ENCODE measurements at regions not wholly inside any gene's neighbourhood (a gene's known extent, or its start where the extent isn't known, plus 50 kb on each side); places are given as distances from the start of the nearest gene placed in this dataset.

DNA sequence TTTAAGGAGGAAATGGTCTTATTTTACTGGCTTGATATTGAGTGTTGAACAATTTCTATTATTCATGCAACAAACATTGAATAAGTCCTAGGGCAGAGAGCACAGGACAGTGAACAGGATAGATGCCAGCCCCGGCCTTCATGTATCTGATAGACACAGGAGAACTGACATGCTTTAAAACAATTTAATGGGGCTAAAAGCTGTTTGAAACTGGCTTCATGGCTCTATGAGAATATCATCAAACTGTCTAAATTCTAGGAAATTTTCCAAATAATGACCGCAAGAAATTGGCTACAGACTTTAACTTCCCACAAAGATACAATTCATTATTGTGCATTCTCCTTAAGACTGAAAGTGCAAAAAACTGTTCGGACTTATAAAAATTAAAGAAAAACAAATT, 69.0 kb downstream of the ID4 start:
- ChIA-PET POLR2A (no interaction called here), CTCF (interaction anchor here (0.8 kb wide), 1 partner anchor 1317 kb away, joined by 3 read pairs; no protein-coding TSS in a partner anchor)
- Mint-ChIP-seq H3K27me3 (peaks cover 5% of the 10 kb centered on the region), H3K4me1 (ENCODE audit: low read depth) (no peaks in the 10 kb centered on the region), H3K36me3 (ENCODE audit: low read depth) (no peaks in the 10 kb centered on the region), H3K27ac (no peak overlapping the region), H3K4me3 (no peak overlapping the region), H3K9me3 (peaks cover 9% of the 10 kb centered on the region)
- H3K36me3 ChIP-seq (ENCODE audit: insufficient read depth, low read length), result no peaks in the 10 kb centered on the region
- DNase-seq (no peak), ATAC-seq (ENCODE audit: poor library complexity) (no peak)
- TF ChIP-seq CTCF (IDR thresholded peaks at IDR 0.05), result no peak
- H3K27me3 ChIP-seq (ENCODE audit: control insufficient read depth in 1 of 2, insufficient read depth in 2 of 2, low read length in 2 of 2), result no peaks in the 10 kb centered on the region
- no peaks in the 10 kb centered on the region for H3K9me3 ChIP-seq (ENCODE audit: control insufficient read depth in 1 of 2, insufficient read depth in 1 of 2, low read length in 2 of 2)
- no peak overlapping the region for H3K27ac ChIP-seq (ENCODE audit: low read depth in 1 of 2, low read length in 2 of 2)
- no peaks in the 10 kb centered on the region for H3K4me1 ChIP-seq (ENCODE audit: insufficient read depth, low read length)
- H3K4me3 ChIP-seq (ENCODE audit: low read length), result no peak overlapping the region
- intact Hi-C loops (cut with DNase I, micrococcal nuclease), result no loop called here

GRCh38 chr6:19911223-19911622, 74.1 kb downstream of the ID4 start:
- Mint-ChIP-seq H3K4me1 (ENCODE audit: low read depth) (no peaks in the 10 kb centered on the region), H3K27ac (no peak overlapping the region), H3K27me3 (peaks cover 5% of the 10 kb centered on the region), H3K4me3 (no peak overlapping the region), H3K36me3 (ENCODE audit: low read depth) (no peaks in the 10 kb centered on the region), H3K9me3 (peaks cover 17% of the 10 kb centered on the region)
- no peak overlapping the region for H3K27ac ChIP-seq (ENCODE audit: low read depth in 1 of 2, low read length in 2 of 2)
- TF ChIP-seq CTCF (IDR thresholded peaks at IDR 0.05), result no peak
- H3K9me3 ChIP-seq (ENCODE audit: control insufficient read depth in 1 of 2, insufficient read depth in 1 of 2, low read length in 2 of 2), result peaks cover 0 to 4% of the 10 kb centered on the region in 2 experiments
- ATAC-seq (ENCODE audit: poor library complexity) (no peak), DNase-seq (no peak)
- H3K36me3 ChIP-seq (ENCODE audit: insufficient read depth, low read length), result no peaks in the 10 kb centered on the region
- no peaks in the 10 kb centered on the region for H3K27me3 ChIP-seq (ENCODE audit: control insufficient read depth in 1 of 2, insufficient read depth in 2 of 2, low read length in 2 of 2)
- H3K4me1 ChIP-seq (ENCODE audit: insufficient read depth, low read length), result no peaks in the 10 kb centered on the region
- no peak overlapping the region for H3K4me3 ChIP-seq (ENCODE audit: low read length)
- POLR2A ChIA-PET, result no interaction called here
- intact Hi-C loops (cut with DNase I, micrococcal nuclease), result no loop called here
- CTCF ChIA-PET, result no interaction called here

- ChIA-PET CTCF (no interaction called here), POLR2A (interaction anchor here (0.7 kb wide), 1 partner anchor 72 kb away, joined by 3 read pairs; no protein-coding TSS in a partner anchor)
- H3K9me3 Mint-ChIP-seq, result peaks cover 26% of the 10 kb centered on the region
These were observed 81.3 kb downstream of the ID4 start for GRCh38 chr6:19918436-19918835.

More at GRCh38 chr6:19918436-19918835, 81.3 kb downstream of the ID4 start:
- Histone ChIP-seq H3K4me1 (ENCODE audit: insufficient read depth, low read length) (no peaks in the 10 kb centered on the region), H3K27me3 (ENCODE audit: control insufficient read depth in 1 of 2, insufficient read depth in 2 of 2, low read length in 2 of 2) (no peaks in the 10 kb centered on the region), H3K9me3 (ENCODE audit: control insufficient read depth in 1 of 2, insufficient read depth in 1 of 2, low read length in 2 of 2) (peaks cover 4% of the 10 kb centered on the region in 2 experiments), H3K36me3 (ENCODE audit: insufficient read depth, low read length) (no peaks in the 10 kb centered on the region), H3K4me3 (ENCODE audit: low read length) (no peak overlapping the region), H3K27ac (ENCODE audit: low read depth in 1 of 2, low read length in 2 of 2) (no peak overlapping the region)
- intact Hi-C loops (cut with DNase I, micrococcal nuclease), result no loop called here
- ATAC-seq (ENCODE audit: poor library complexity), result no peak
- no peak for DNase-seq
- Mint-ChIP-seq H3K4me3 (no peak overlapping the region), H3K36me3 (ENCODE audit: low read depth) (no peaks in the 10 kb centered on the region), H3K4me1 (ENCODE audit: low read depth) (no peaks in the 10 kb centered on the region), H3K27me3 (no peaks in the 10 kb centered on the region), H3K27ac (no peak overlapping the region)
- TF ChIP-seq CTCF (IDR thresholded peaks at IDR 0.05), result no peak
